Mesenchymal stem cell (in vitro differentiated cells and primary cell): ENCODE measurements at regions not wholly inside any gene's neighbourhood (a gene's known extent, or its start where the extent isn't known, plus 50 kb on each side); places are given as distances from the start of the nearest gene placed in this dataset.

Source experiments
- DNase-seq: peaks from one replicate; pipeline ENCODE4 v3.0.0-alpha.2; 2013
- H2AFZ ChIP-seq: one replicate; pipeline ENCODE4 v1.6.1; 2013; ENCODE audit warnings: low read depth, mild to moderate bottlenecking, control low read depth, inconsistent platforms, low read length, moderate library complexity
- H2AK5ac ChIP-seq: 2 replicates; pipeline ENCODE4 v1.6.1; 2013; ENCODE audit warnings: low read length, moderate library complexity, mild to moderate bottlenecking, inconsistent platforms; ENCODE audit not compliant: severe bottlenecking
- H2BK120ac ChIP-seq: one replicate; pipeline ENCODE4 v1.6.1; 2013; ENCODE audit warnings: low read depth, mild to moderate bottlenecking, inconsistent platforms, low read length, moderate library complexity
- H2BK12ac ChIP-seq, 2 experiments: one replicate each; pipeline ENCODE4 v1.6.1; 2013; ENCODE audit warnings: inconsistent platforms in 2 of 2, low read length in 2 of 2, mild to moderate bottlenecking in 2 of 2, moderate library complexity in 2 of 2, control low read depth in 1 of 2
- H2BK15ac ChIP-seq: one replicate; pipeline ENCODE4 v1.6.1; 2013; ENCODE audit warnings: mild to moderate bottlenecking, low read depth, inconsistent platforms; ENCODE audit not compliant: poor library complexity, severe bottlenecking
- H2BK5ac ChIP-seq: 2 replicates; pipeline ENCODE4 v1.6.1; 2013; ENCODE audit warnings: low read depth, mild to moderate bottlenecking, low read length, control low read depth, inconsistent platforms; ENCODE audit not compliant: poor library complexity, severe bottlenecking
- H3K14ac ChIP-seq, 2 experiments: one replicate each; pipeline ENCODE4 v1.6.1; 2013; ENCODE audit warnings: inconsistent platforms in 2 of 2, low read length in 2 of 2, control low read depth in 1 of 2, mild to moderate bottlenecking in 1 of 2, moderate library complexity in 1 of 2
- H3K18ac ChIP-seq, 2 experiments: one replicate each; pipeline ENCODE4 v1.6.1; 2013; ENCODE audit warnings: inconsistent platforms in 2 of 2, low read length in 2 of 2, control low read depth in 1 of 2, low read depth in 1 of 2, mild to moderate bottlenecking in 1 of 2
- H3K23ac ChIP-seq, 2 experiments: one replicate each; pipeline ENCODE4 v1.6.1; 2013; ENCODE audit warnings: inconsistent platforms in 2 of 2, low read length in 2 of 2, mild to moderate bottlenecking in 2 of 2, moderate library complexity in 2 of 2, control low read depth in 1 of 2
- H3K27ac ChIP-seq: 2 replicates; pipeline ENCODE4 v1.5.1; 2013; ENCODE audit warnings: mild to moderate bottlenecking, moderate library complexity, low read length, control low read depth, inconsistent platforms; ENCODE audit not compliant: poor library complexity, severe bottlenecking
- H3K27me3 ChIP-seq, 2 experiments: 2 replicates each; pipeline versions ENCODE4 v1.6.1 to v1.7.0; 2013; ENCODE audit warnings: low read length in 2 of 2, mild to moderate bottlenecking in 2 of 2, moderate library complexity in 2 of 2, control low read depth in 1 of 2, inconsistent platforms in 1 of 2; ENCODE audit not compliant: control insufficient read depth in 1 of 2, insufficient read depth in 1 of 2
- H3K36me3 ChIP-seq, 2 experiments: 2 replicates each; pipeline versions ENCODE4 v1.6.1 to v1.7.0; 2013; ENCODE audit warnings: low read length in 2 of 2, control low read depth in 1 of 2, inconsistent platforms in 1 of 2, low read depth in 1 of 2, mild to moderate bottlenecking in 1 of 2; ENCODE audit not compliant: insufficient read depth in 2 of 2, control insufficient read depth in 1 of 2
- H3K4ac ChIP-seq, 2 experiments: one replicate each; pipeline ENCODE4 v1.6.1; 2013; ENCODE audit warnings: inconsistent platforms in 2 of 2, low read length in 2 of 2, mild to moderate bottlenecking in 2 of 2, moderate library complexity in 2 of 2, control low read depth in 1 of 2, low read depth in 1 of 2
- H3K4me1 ChIP-seq: 2 replicates; pipeline ENCODE4 v1.6.1; 2013; ENCODE audit warnings: low read depth, low read length, control low read depth; ENCODE audit not compliant: control insufficient read depth, insufficient read depth
- H3K4me2 ChIP-seq: 2 replicates; pipeline ENCODE4 v1.6.1; 2013; ENCODE audit warnings: low read length, mild to moderate bottlenecking, inconsistent platforms; ENCODE audit not compliant: poor library complexity, severe bottlenecking
- H3K4me3 ChIP-seq, 2 experiments: 2 replicates each; pipeline versions ENCODE4 v1.5.1 to v1.7.0; 2013; ENCODE audit warnings: low read length in 2 of 2, mild to moderate bottlenecking in 2 of 2, control low read depth in 1 of 2, low read depth in 1 of 2; ENCODE audit not compliant: insufficient read depth in 1 of 2
- H3K79me1 ChIP-seq: replicated peaks from 2 replicates; pipeline ENCODE4 v1.6.1; 2013; ENCODE audit warnings: mild to moderate bottlenecking, control low read depth, low read length, inconsistent platforms; ENCODE audit not compliant: poor library complexity, severe bottlenecking
- H3K9ac ChIP-seq: 2 replicates; pipeline ENCODE4 v1.7.0; 2013; ENCODE audit warnings: mild to moderate bottlenecking, low read length, moderate library complexity
- H3K9me3 ChIP-seq: 2 replicates; pipeline ENCODE4 v1.7.0; 2013; ENCODE audit warnings: mild to moderate bottlenecking, low read length; ENCODE audit not compliant: control insufficient read depth
- H4K8ac ChIP-seq: one replicate; pipeline ENCODE4 v1.6.1; 2013; ENCODE audit warnings: inconsistent platforms, mild to moderate bottlenecking, low read length, moderate library complexity
- H4K91ac ChIP-seq: one replicate; pipeline ENCODE4 v1.6.1; 2013; ENCODE audit warnings: mild to moderate bottlenecking, low read length, inconsistent platforms
- WGBS: methylation state at CpG from one replicate; pipeline ENCODE4 v1.1.7; 2013; ENCODE audit warnings: mixed read lengths; 5-methylcytosine and 5-hydroxymethylcytosine counted together

DNA sequence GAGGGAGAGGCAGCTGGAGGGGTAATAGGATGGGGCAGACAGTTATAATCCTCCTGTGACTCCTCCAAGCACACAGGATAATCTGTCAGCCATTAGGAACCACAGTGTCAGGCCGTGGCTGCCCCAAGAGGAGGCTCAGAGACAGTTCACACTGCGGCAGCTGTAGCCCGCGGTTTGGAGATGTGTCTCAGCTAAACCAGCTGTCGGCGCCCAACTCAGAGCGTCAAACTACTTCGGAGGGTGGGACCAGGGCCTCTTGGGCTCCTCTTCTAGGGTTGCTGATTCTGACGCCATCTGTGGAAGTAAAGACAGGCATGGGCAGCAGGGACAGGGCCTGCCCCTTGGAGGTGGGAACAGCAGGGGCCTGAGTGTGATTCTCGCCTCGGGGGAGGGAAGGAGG is 309.8 kb downstream of the CDC5L start:
- Histone ChIP-seq H2AK5ac (no peak overlapping the region), H3K18ac (no peak overlapping the region), H3K14ac (peak overlapping the region in 1 of 2 experiments; percentile 86), H3K36me3 (no peaks in the 10 kb centered on the region), H2BK15ac (no peak overlapping the region), H3K4me1 (peaks cover 11% of the 10 kb centered on the region), H3K9ac (no peak overlapping the region), H2BK120ac (no peak overlapping the region), H3K9me3 (no peaks in the 10 kb centered on the region), H3K4me3 (no peak overlapping the region), H2BK5ac (no peak overlapping the region), H3K23ac (no peak overlapping the region), H3K4me2 (no peak overlapping the region), H4K8ac (no peak overlapping the region), H3K4ac (no peak overlapping the region), H3K79me1 (no peaks in the 10 kb centered on the region), H3K27me3 (no peaks in the 10 kb centered on the region), H2BK12ac (no peak overlapping the region), H4K91ac (no peak overlapping the region), H3K27ac (no peak overlapping the region), H2AFZ (no peak overlapping the region)
- 66% methylated on average over 11 of the region's 11 CpGs for WGBS
- no peak for DNase-seq

GRCh38 chr6:44698602-44699001 is 311.1 kb downstream of the CDC5L start:
- DNase-seq, result no peak
- Histone ChIP-seq H2BK5ac (no peak overlapping the region), H3K14ac (no peak overlapping the region), H4K91ac (no peak overlapping the region), H2AK5ac (peak overlapping the region; percentile 9), H3K4me2 (no peak overlapping the region), H2BK15ac (no peak overlapping the region), H3K4me3 (no peak overlapping the region), H3K18ac (no peak overlapping the region), H3K9me3 (no peaks in the 10 kb centered on the region), H3K4ac (no peak overlapping the region), H3K36me3 (no peaks in the 10 kb centered on the region), H2BK120ac (no peak overlapping the region), H2BK12ac (no peak overlapping the region), H3K79me1 (no peaks in the 10 kb centered on the region), H3K4me1 (peaks cover 11% of the 10 kb centered on the region), H4K8ac (no peak overlapping the region), H3K23ac (no peak overlapping the region), H3K27me3 (no peaks in the 10 kb centered on the region), H2AFZ (no peak overlapping the region), H3K9ac (no peak overlapping the region), H3K27ac (no peak overlapping the region)
- WGBS, result 62% methylated on average over 1 of the region's 1 CpG

- Histone ChIP-seq H3K4me3 (no peak overlapping the region), H3K27me3 (no peaks in the 10 kb centered on the region), H4K91ac (no peak overlapping the region), H2BK15ac (no peak overlapping the region), H2BK120ac (no peak overlapping the region), H3K4me2 (no peak overlapping the region), H3K18ac (no peak overlapping the region), H3K36me3 (no peaks in the 10 kb centered on the region), H3K9ac (no peak overlapping the region), H3K23ac (no peak overlapping the region), H3K79me1 (no peaks in the 10 kb centered on the region), H2BK12ac (no peak overlapping the region), H3K27ac (no peak overlapping the region), H2BK5ac (no peak overlapping the region), H2AK5ac (no peak overlapping the region), H3K4ac (no peak overlapping the region), H2AFZ (no peak overlapping the region), H3K4me1 (peaks cover 11% of the 10 kb centered on the region), H3K14ac (no peak overlapping the region), H4K8ac (no peak overlapping the region), H3K9me3 (no peaks in the 10 kb centered on the region)
- 87% methylated on average over 1 of the region's 1 CpG for WGBS
- DNase-seq, result no peak
These were observed 311.6 kb downstream of the CDC5L start for GRCh38 chr6:44699082-44699481.

- Histone ChIP-seq H2BK12ac (no peak overlapping the region), H2AFZ (no peak overlapping the region), H3K23ac (no peak overlapping the region), H3K14ac (no peak overlapping the region), H3K9ac (no peak overlapping the region), H3K79me1 (no peaks in the 10 kb centered on the region), H3K4me3 (no peak overlapping the region), H2BK120ac (no peak overlapping the region), H3K27ac (no peak overlapping the region), H4K91ac (no peak overlapping the region), H2BK15ac (no peak overlapping the region), H3K4me2 (no peak overlapping the region), H3K18ac (no peak overlapping the region), H3K36me3 (no peaks in the 10 kb centered on the region), H3K9me3 (no peaks in the 10 kb centered on the region), H3K27me3 (no peaks in the 10 kb centered on the region), H2AK5ac (no peak overlapping the region), H3K4ac (no peak overlapping the region), H3K4me1 (peaks cover 11% of the 10 kb centered on the region), H2BK5ac (no peak overlapping the region), H4K8ac (no peak overlapping the region)
- no peak for DNase-seq
- 90% methylated on average over 2 of the region's 2 CpGs for WGBS
These were observed 312.3 kb downstream of the CDC5L start for GRCh38 chr6:44699851-44700250.
